HPDE6-E6E7 (cell line): ENCODE measurements at regions not wholly inside any gene's neighbourhood (a gene's known extent, or its start where the extent isn't known, plus 50 kb on each side); places are given as distances from the start of the nearest gene placed in this dataset.
"Not testable (repeated sequence)": the region's sequence is repeated elsewhere in the genome, so short reads cannot be mapped to it uniquely, and the experiment has no call there.

Source experiments
- DNase-seq: peaks from one replicate; pipeline ENCODE4 v3.0.0; 2011; ENCODE audit warnings: missing footprints; ENCODE audit errors: extremely low spot score

- no peak for DNase-seq
Observed at GRCh38 chr7:124635416-124635815, 130.2 kb downstream of the GPR37 start.

GRCh38 chr7:124633740-124634139 is 131.9 kb downstream of the GPR37 start:
- no peak for DNase-seq

GRCh38 chr7:124630395-124630794 is 135.2 kb downstream of the GPR37 start:
- no peak for DNase-seq

GRCh38 chr7:124618871-124619270 is 146.7 kb downstream of the GPR37 start:
- DNase-seq, result no peak

GRCh38 chr7:124618051-124618450 is 147.5 kb downstream of the GPR37 start:
- not testable (repeated sequence) for DNase-seq

GRCh38 chr7:124603066-124603465 is 162.5 kb downstream of the GPR37 start:
- DNase-seq, result no peak

GRCh38 chr7:124597509-124597908 is 168.1 kb downstream of the GPR37 start:
- no peak for DNase-seq

- no peak for DNase-seq
Observed at GRCh38 chr7:124596881-124597280, 168.7 kb downstream of the GPR37 start.

GRCh38 chr7:124590814-124591213 is 174.8 kb downstream of the GPR37 start:
- no peak for DNase-seq

- no peak for DNase-seq
Observed at GRCh38 chr7:124577256-124577655, 188.3 kb downstream of the GPR37 start.

- DNase-seq, result no peak
Observed at GRCh38 chr7:124575176-124575575, 190.4 kb downstream of the GPR37 start.

GRCh38 chr7:124570558-124570957 is 195.0 kb downstream of the GPR37 start:
- no peak for DNase-seq

GRCh38 chr7:124566583-124566982 is 199.0 kb downstream of the GPR37 start:
- DNase-seq, result peak; percentile 3

- no peak for DNase-seq
Observed at GRCh38 chr7:124557587-124557986, 208.0 kb downstream of the GPR37 start.

- no peak for DNase-seq
Observed at GRCh38 chr7:124557101-124557500, 208.5 kb downstream of the GPR37 start.

- no peak for DNase-seq
Observed at GRCh38 chr7:124553502-124553901, 212.1 kb downstream of the GPR37 start.

GRCh38 chr7:124552217-124552616 is 213.4 kb downstream of the GPR37 start:
- no peak for DNase-seq

- no peak for DNase-seq
Observed at GRCh38 chr7:124550036-124550435, 215.6 kb downstream of the GPR37 start.

GRCh38 chr7:124542476-124542875 is 223.1 kb downstream of the GPR37 start:
- DNase-seq, result no peak

- no peak for DNase-seq
Observed at GRCh38 chr7:124536156-124536762, 229.3 kb downstream of the GPR37 start.

GRCh38 chr7:124532166-124532565 is 233.4 kb downstream of the GPR37 start:
- no peak for DNase-seq

- no peak for DNase-seq
Observed at GRCh38 chr7:124516911-124517310, 248.7 kb downstream of the GPR37 start.

- DNase-seq, result no peak
Observed at GRCh38 chr7:124515106-124515830, 250.3 kb downstream of the GPR37 start.

GRCh38 chr7:124514471-124514870 is 251.1 kb downstream of the GPR37 start:
- no peak for DNase-seq
